Left kidney (tissue), 1 donor: ENCODE measurements at regions not wholly inside any gene's neighbourhood (a gene's known extent, or its start where the extent isn't known, plus 50 kb on each side); places are given as distances from the start of the nearest gene placed in this dataset.

Source experiments
- DNase-seq: peaks from one replicate; pipeline ENCODE4 v3.0.0-alpha.2; 2013

- no peak for DNase-seq
Measured at GRCh38 chr3:61311044-61311443, 59.8 kb upstream of the FHIT start.

GRCh38 chr3:61315871-61316270, 64.6 kb upstream of the FHIT start:
- DNase-seq, result peak; percentile 45

GRCh38 chr3:61323094-61323493, 71.8 kb upstream of the FHIT start:
- no peak for DNase-seq

GRCh38 chr3:61331929-61332552, 80.8 kb upstream of the FHIT start:
- no peak for DNase-seq

- no peak for DNase-seq
Measured at GRCh38 chr3:61333192-61333961, 82.1 kb upstream of the FHIT start.

GRCh38 chr3:61334783-61335182, 83.5 kb upstream of the FHIT start:
- no peak for DNase-seq

GRCh38 chr3:61340931-61341461, 89.7 kb upstream of the FHIT start:
- no peak for DNase-seq

GRCh38 chr3:61343543-61343942, 92.3 kb upstream of the FHIT start:
- no peak for DNase-seq

GRCh38 chr3:61345020-61345419, 93.8 kb upstream of the FHIT start:
- DNase-seq, result no peak

- no peak for DNase-seq
Measured at GRCh38 chr3:61347981-61348380, 96.7 kb upstream of the FHIT start.

- DNase-seq, result no peak
Measured at GRCh38 chr3:61349717-61350116, 98.5 kb upstream of the FHIT start.

- DNase-seq, result no peak
Measured at GRCh38 chr3:61350782-61351309, 99.6 kb upstream of the FHIT start.

- DNase-seq, result no peak
Measured at GRCh38 chr3:61352306-61352705, 101.1 kb upstream of the FHIT start.

- no peak for DNase-seq
Measured at GRCh38 chr3:61353382-61353781, 102.1 kb upstream of the FHIT start.

- DNase-seq, result no peak
Measured at GRCh38 chr3:61354604-61355003, 103.4 kb upstream of the FHIT start.

- no peak for DNase-seq
Measured at GRCh38 chr3:61356685-61357084, 105.4 kb upstream of the FHIT start.

GRCh38 chr3:61357902-61358301, 106.7 kb upstream of the FHIT start:
- no peak for DNase-seq

- DNase-seq, result peak; percentile 54
Measured at GRCh38 chr3:61358364-61358763, 107.1 kb upstream of the FHIT start.

GRCh38 chr3:61360297-61360965, 109.2 kb upstream of the FHIT start:
- DNase-seq, result no peak

GRCh38 chr3:61369678-61370077, 118.4 kb upstream of the FHIT start:
- no peak for DNase-seq

GRCh38 chr3:61371123-61371522, 119.9 kb upstream of the FHIT start:
- peak; percentile 26 for DNase-seq

GRCh38 chr3:61372723-61373122, 121.5 kb upstream of the FHIT start:
- no peak for DNase-seq

- DNase-seq, result no peak
Measured at GRCh38 chr3:61378311-61378710, 127.1 kb upstream of the FHIT start.
